CD14-positive monocyte (primary cell): ENCODE measurements at regions not wholly inside any gene's neighbourhood (a gene's known extent, or its start where the extent isn't known, plus 50 kb on each side); places are given as distances from the start of the nearest gene placed in this dataset.

Experiments
- DNase-seq, 3 donors: peaks; one replicate each; pipeline ENCODE4 v3.0.0-alpha.2; 2011 to 2022
- H2AFZ ChIP-seq: 2 replicates; pipeline ENCODE4 v1.6.0; 2012; ENCODE audit warnings: mild to moderate bottlenecking, low read depth, low read length, inconsistent platforms; ENCODE audit not compliant: insufficient read depth, poor library complexity, severe bottlenecking
- H3K27ac ChIP-seq, 2 donors: 1 replicate in 1 of 2; 2 replicates in 1 of 2; pipeline ENCODE4 v1.5.1; 2012 to 2013; ENCODE audit warnings: low read length in 2 of 2, control low read depth in 1 of 2, inconsistent platforms in 1 of 2, low read depth in 1 of 2, mild to moderate bottlenecking in 1 of 2
- H3K27me3 ChIP-seq, 2 donors: one replicate each; pipeline versions ENCODE4 v1.6.0 to v1.6.1; 2011 to 2013; ENCODE audit warnings: low read length in 2 of 2; ENCODE audit not compliant: control insufficient read depth in 2 of 2, insufficient read depth in 2 of 2
- H3K36me3 ChIP-seq, 2 donors: replicated peaks in 1 of 2; 1 replicate in 1 of 2; 2 replicates in 1 of 2; pipeline versions ENCODE4 v1.5.1 to v1.6.1; 2012 to 2013; ENCODE audit warnings: low read length in 2 of 2, control low read depth in 1 of 2, inconsistent platforms in 1 of 2, mild to moderate bottlenecking in 1 of 2; ENCODE audit not compliant: insufficient read depth in 2 of 2, control insufficient read depth in 1 of 2
- H3K4me1 ChIP-seq, 2 donors: 1 replicate in 1 of 2; 2 replicates in 1 of 2; pipeline versions ENCODE4 v1.5.1 to v1.6.1; 2012 to 2013; ENCODE audit warnings: low read length in 2 of 2, control low read depth in 1 of 2, inconsistent platforms in 1 of 2, mild to moderate bottlenecking in 1 of 2, moderate library complexity in 1 of 2; ENCODE audit not compliant: insufficient read depth in 2 of 2, control insufficient read depth in 1 of 2
- H3K4me2 ChIP-seq: replicated peaks from 2 replicates; pipeline ENCODE3; 2012; ENCODE audit warnings: low read length, moderate library complexity, mild to moderate bottlenecking; ENCODE audit not compliant: poor library complexity, severe bottlenecking; ENCODE audit errors: extremely low read depth
- H3K4me3 ChIP-seq, 3 experiments: fragments of 200-600 bp in 1 of 3; sonication (generic) in 1 of 3; replicated peaks in 1 of 3; 1 replicate in 2 of 3; 2 replicates in 1 of 3; pipeline ENCODE4 v1.5.1; 2011 to 2013; ENCODE audit warnings: low read length in 3 of 3, mild to moderate bottlenecking in 3 of 3, control low read depth in 2 of 3, low read depth in 2 of 3, inconsistent platforms in 1 of 3, moderate library complexity in 1 of 3
- H3K79me2 ChIP-seq: 2 replicates; pipeline ENCODE4 v1.6.0; 2012; ENCODE audit warnings: mild to moderate bottlenecking, control low read depth, inconsistent platforms, low read length, moderate library complexity; ENCODE audit not compliant: insufficient read depth
- H3K9ac ChIP-seq: 2 replicates; pipeline ENCODE4 v1.6.0; 2017; ENCODE audit warnings: low read length, mild to moderate bottlenecking; ENCODE audit not compliant: insufficient read depth, poor library complexity, severe bottlenecking
- H3K9me3 ChIP-seq, 2 donors: replicated peaks in 1 of 2; 1 replicate in 1 of 2; 2 replicates in 1 of 2; pipeline versions ENCODE4 v1.5.1 to v1.6.1; 2012 to 2013; ENCODE audit warnings: low read length in 2 of 2, control low read depth in 1 of 2; ENCODE audit not compliant: control insufficient read depth in 1 of 2, insufficient read depth in 1 of 2
- H4K20me1 ChIP-seq: 2 replicates; pipeline ENCODE4 v1.6.0; 2012; ENCODE audit warnings: mild to moderate bottlenecking, low read length, control low read depth, moderate library complexity; ENCODE audit not compliant: insufficient read depth
- H3K27ac Mint-ChIP-seq, 7 donors: one replicate each; pipeline ENCODE4 v1.8.0; 2020; ENCODE audit warnings: mild to moderate bottlenecking in 7 of 7, mixed read lengths in 7 of 7, moderate library complexity in 6 of 7, inconsistent platforms in 2 of 7
- H3K27me3 Mint-ChIP-seq, 3 donors: one replicate each; pipeline ENCODE4 v1.8.0; 2021 to 2022; ENCODE audit warnings: low read depth in 3 of 3, mild to moderate bottlenecking in 3 of 3, mixed read lengths in 3 of 3, moderate library complexity in 3 of 3, inconsistent platforms in 1 of 3
- H3K36me3 Mint-ChIP-seq, 2 donors: one replicate each; pipeline ENCODE4 v1.8.0; 2020; ENCODE audit warnings: mixed read lengths in 2 of 2, inconsistent platforms in 1 of 2, mild to moderate bottlenecking in 1 of 2
- H3K4me1 Mint-ChIP-seq: one replicate; pipeline ENCODE4 v1.8.0; 2020; ENCODE audit warnings: mild to moderate bottlenecking, mixed read lengths
- H3K4me3 Mint-ChIP-seq, 2 donors: one replicate each; pipeline ENCODE4 v1.8.0; 2020; ENCODE audit warnings: mild to moderate bottlenecking in 2 of 2, mixed read lengths in 2 of 2, moderate library complexity in 1 of 2
- H3K9me3 Mint-ChIP-seq, 7 donors: one replicate each; pipeline ENCODE4 v1.8.0; 2020 to 2022; ENCODE audit warnings: mixed read lengths in 7 of 7, mild to moderate bottlenecking in 6 of 7, moderate library complexity in 6 of 7, inconsistent platforms in 2 of 7
- WGBS: methylation state at CpG from one replicate; pipeline ENCODE4 v1.1.5; 2013; ENCODE audit warnings: missing lambda C conversion rate; ENCODE audit not compliant: insufficient coverage; 5-methylcytosine and 5-hydroxymethylcytosine counted together
- intact Hi-C, 2 donors: fragments of 100-400 bp; cut with micrococcal nuclease; formaldehyde crosslinking; loops; one replicate each; pipeline versions ENCODE4 v1.15.0 to v1.15.1; 2023
- TF ChIP-seq, protein P1 (sequence below): fragments of 200-600 bp; IDR thresholded peaks from one replicate; pipeline ENCODE4 v1.8.0; 2022; ENCODE audit warnings: antibody characterized with exemption, mild to moderate bottlenecking

DNA sequence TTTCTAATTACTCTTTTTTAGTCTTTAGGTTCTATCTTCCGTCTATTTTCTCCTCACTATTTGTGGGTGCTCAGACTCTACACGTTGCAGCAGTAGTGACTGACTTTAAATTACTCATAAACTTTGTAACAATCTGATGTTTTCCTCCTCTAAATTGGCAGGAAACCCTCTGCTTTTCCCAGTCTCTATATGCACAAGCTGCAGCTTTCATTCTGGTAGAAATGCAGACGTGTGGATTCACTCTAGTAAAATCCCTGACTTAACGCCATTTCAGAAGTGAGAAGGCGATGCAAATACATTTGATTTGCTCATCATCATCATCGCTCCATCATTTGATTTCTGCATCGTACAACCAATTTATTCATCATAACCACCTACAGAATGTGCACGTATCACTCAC is 561.0 kb upstream of the ZFHX3 start:
- no peaks in the 10 kb centered on the region for H3K36me3 ChIP-seq
- Mint-ChIP-seq H3K27ac (no peak overlapping the region), H3K4me1 (no peaks in the 10 kb centered on the region), H3K4me3 (no peak overlapping the region), H3K9me3 (peaks cover 0 to 3% (median 2%) of the 10 kb centered on the region in 7 donors), H3K36me3 (no peaks in the 10 kb centered on the region), H3K27me3 (peaks cover 8 to 20% (median 17%) of the 10 kb centered on the region in 3 donors)
- no peak overlapping the region for H2AFZ ChIP-seq
- H3K4me3 ChIP-seq = no peak overlapping the region
- WGBS = 83% methylated on average over 8 of the region's 8 CpGs
- H3K4me2 ChIP-seq = no peak overlapping the region
- H4K20me1 ChIP-seq = no peaks in the 10 kb centered on the region
- H3K9ac ChIP-seq = no peak overlapping the region
- TF ChIP-seq, protein P1, sequence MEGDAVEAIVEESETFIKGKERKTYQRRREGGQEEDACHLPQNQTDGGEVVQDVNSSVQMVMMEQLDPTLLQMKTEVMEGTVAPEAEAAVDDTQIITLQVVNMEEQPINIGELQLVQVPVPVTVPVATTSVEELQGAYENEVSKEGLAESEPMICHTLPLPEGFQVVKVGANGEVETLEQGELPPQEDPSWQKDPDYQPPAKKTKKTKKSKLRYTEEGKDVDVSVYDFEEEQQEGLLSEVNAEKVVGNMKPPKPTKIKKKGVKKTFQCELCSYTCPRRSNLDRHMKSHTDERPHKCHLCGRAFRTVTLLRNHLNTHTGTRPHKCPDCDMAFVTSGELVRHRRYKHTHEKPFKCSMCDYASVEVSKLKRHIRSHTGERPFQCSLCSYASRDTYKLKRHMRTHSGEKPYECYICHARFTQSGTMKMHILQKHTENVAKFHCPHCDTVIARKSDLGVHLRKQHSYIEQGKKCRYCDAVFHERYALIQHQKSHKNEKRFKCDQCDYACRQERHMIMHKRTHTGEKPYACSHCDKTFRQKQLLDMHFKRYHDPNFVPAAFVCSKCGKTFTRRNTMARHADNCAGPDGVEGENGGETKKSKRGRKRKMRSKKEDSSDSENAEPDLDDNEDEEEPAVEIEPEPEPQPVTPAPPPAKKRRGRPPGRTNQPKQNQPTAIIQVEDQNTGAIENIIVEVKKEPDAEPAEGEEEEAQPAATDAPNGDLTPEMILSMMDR = no peak
- intact Hi-C loops = no loop called here
- no peaks in the 10 kb centered on the region for H3K9me3 ChIP-seq
- no peak overlapping the region for H3K27ac ChIP-seq
- no peak for DNase-seq
- no peaks in the 10 kb centered on the region for H3K4me1 ChIP-seq
- no peaks in the 10 kb centered on the region for H3K79me2 ChIP-seq
- peaks cover 3 to 10% of the 10 kb centered on the region in 2 donors for H3K27me3 ChIP-seq

DNA sequence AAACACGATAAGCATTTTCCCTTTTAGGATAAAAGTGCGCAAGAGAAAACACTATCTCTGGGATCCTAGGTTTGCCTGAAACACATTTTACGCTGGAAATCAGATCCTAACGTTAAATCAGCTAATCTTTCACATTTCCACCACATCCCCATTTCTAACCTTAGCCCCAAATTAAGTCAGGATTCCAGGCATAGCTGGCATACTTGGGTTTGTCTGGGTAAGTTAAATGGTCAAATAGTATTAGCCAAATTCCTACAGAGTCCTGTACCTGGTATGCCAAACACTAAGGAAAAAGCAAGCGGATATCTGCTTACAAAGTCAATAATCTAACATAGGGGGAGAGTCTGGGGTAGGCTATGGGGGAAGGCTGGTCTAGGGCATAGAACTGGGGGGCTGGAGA is 557.4 kb upstream of the ZFHX3 start:
- no peak overlapping the region for H3K4me3 Mint-ChIP-seq
- no peak overlapping the region for H3K27ac ChIP-seq
- no peak overlapping the region for H3K9ac ChIP-seq
- no peaks in the 10 kb centered on the region for H3K79me2 ChIP-seq
- H3K36me3 ChIP-seq = no peaks in the 10 kb centered on the region
- peaks cover 0 to 15% (median 5%) of the 10 kb centered on the region in 7 donors for H3K9me3 Mint-ChIP-seq
- intact Hi-C loops = no loop called here
- H3K4me1 Mint-ChIP-seq = no peaks in the 10 kb centered on the region
- H3K9me3 ChIP-seq = no peaks in the 10 kb centered on the region
- no peak overlapping the region for H3K27ac Mint-ChIP-seq
- TF ChIP-seq, protein P1 = no peak
- H3K36me3 Mint-ChIP-seq = no peaks in the 10 kb centered on the region
- H4K20me1 ChIP-seq = no peaks in the 10 kb centered on the region
- no peak overlapping the region for H3K4me2 ChIP-seq
- no peak overlapping the region for H3K4me3 ChIP-seq
- H2AFZ ChIP-seq = no peak overlapping the region
- DNase-seq = no peak
- peaks cover 2 to 3% of the 10 kb centered on the region in 2 donors for H3K27me3 ChIP-seq
- peaks cover 0 to 8% (median under 1%) of the 10 kb centered on the region in 3 donors for H3K27me3 Mint-ChIP-seq
- no peaks in the 10 kb centered on the region for H3K4me1 ChIP-seq
- WGBS = 100% methylated on average over 1 of the region's 5 CpGs
